OCI-LY1 (cell line): ENCODE measurements at regions not wholly inside any gene's neighbourhood (a gene's known extent, or its start where the extent isn't known, plus 50 kb on each side); places are given as distances from the start of the nearest gene placed in this dataset.
"Not testable (repeated sequence)": the region's sequence is repeated elsewhere in the genome, so short reads cannot be mapped to it uniquely, and the experiment has no call there.

Experiments used
- H2AFZ ChIP-seq: fragments of 200-600 bp; sonication (generic), shearing (Covaris generic); 2 replicates; pipeline ENCODE4 v1.6.0; 2014; ENCODE audit warnings: antibody characterized with exemption, mild to moderate bottlenecking, low read length
- H3F3A ChIP-seq: fragments of 200-600 bp; sonication (generic), shearing (Covaris generic); 2 replicates; pipeline ENCODE4 v1.6.0; 2014; ENCODE audit warnings: mild to moderate bottlenecking, antibody characterized with exemption, low read length, moderate library complexity; ENCODE audit not compliant: insufficient read depth
- H3K27ac ChIP-seq: fragments of 200-600 bp; sonication (generic); 2 replicates; pipeline ENCODE4 v1.5.1; 2014; ENCODE audit warnings: low read length, mixed run types, mild to moderate bottlenecking, low read depth; ENCODE audit not compliant: poor library complexity, severe bottlenecking
- H3K27me3 ChIP-seq: fragments of 200-600 bp; sonication (generic); 2 replicates; pipeline ENCODE4 v1.6.0; 2014; ENCODE audit warnings: antibody characterized with exemption, mild to moderate bottlenecking, low read length, moderate library complexity; ENCODE audit not compliant: insufficient read depth
- H3K36me3 ChIP-seq: fragments of 200-600 bp; sonication (generic); 2 replicates; pipeline ENCODE4 v1.6.1; 2014; ENCODE audit warnings: mild to moderate bottlenecking, antibody characterized with exemption, low read length, moderate library complexity, mixed read lengths; ENCODE audit not compliant: insufficient read depth
- H3K4me1 ChIP-seq: fragments of 200-600 bp; sonication (generic); 2 replicates; pipeline ENCODE4 v1.5.1; 2014; ENCODE audit warnings: mild to moderate bottlenecking, low read length, moderate library complexity; ENCODE audit not compliant: insufficient read depth, severe bottlenecking
- H3K4me2 ChIP-seq: fragments of 200-600 bp; sonication (generic), shearing (Covaris generic); 2 replicates; pipeline ENCODE4 v1.6.1; 2014; ENCODE audit warnings: low read length
- H3K4me3 ChIP-seq: fragments of 200-600 bp; sonication (generic); 2 replicates; pipeline ENCODE4 v1.5.1; 2014; ENCODE audit warnings: low read length, low read depth, mild to moderate bottlenecking, mixed read lengths; ENCODE audit not compliant: poor library complexity, severe bottlenecking
- H3K79me2 ChIP-seq: fragments of 200-600 bp; shearing (Covaris generic); 2 replicates; pipeline ENCODE4 v1.6.1; 2016; ENCODE audit warnings: mixed run types, low read length, mixed read lengths; ENCODE audit not compliant: insufficient read depth
- H3K9ac ChIP-seq: fragments of 200-600 bp; sonication (generic), shearing (Covaris generic); 2 replicates; pipeline ENCODE4 v1.6.1; 2014; ENCODE audit warnings: mild to moderate bottlenecking, low read length, mixed read lengths
- H3K9me2 ChIP-seq: fragments of 200-600 bp; sonication (generic), shearing (Covaris generic); 2 replicates; pipeline ENCODE4 v1.6.1; 2014; ENCODE audit warnings: low read depth, mild to moderate bottlenecking, low read length, mixed read lengths
- H3K9me3 ChIP-seq: fragments of 200-600 bp; shearing (Covaris generic); 2 replicates; pipeline ENCODE4 v1.6.1; 2014; ENCODE audit warnings: low read length, mixed read lengths
- H4K20me1 ChIP-seq: fragments of 200-600 bp; sonication (generic), shearing (Covaris generic); 2 replicates; pipeline ENCODE4 v1.6.0; 2016; ENCODE audit warnings: mild to moderate bottlenecking, low read length; ENCODE audit not compliant: insufficient read depth
- EZH2 ChIP-seq: fragments of 200-600 bp; sonication (generic), shearing (Covaris generic); IDR thresholded peaks from 2 replicates; pipeline ENCODE4 v1.8.0; 2017; ENCODE audit warnings: borderline replicate concordance, mixed run types, mild to moderate bottlenecking, antibody characterized with exemption, low read length, moderate library complexity, mixed read lengths
- TF ChIP-seq, protein P1 (sequence below): fragments of 200-600 bp; sonication (generic), shearing (Covaris generic); IDR thresholded peaks from 2 replicates; pipeline ENCODE4 v1.5.1; 2017; ENCODE audit warnings: mild to moderate bottlenecking, antibody characterized with exemption, low read length, moderate library complexity, mixed read lengths

- H3K79me2 ChIP-seq, result no peaks in the 10 kb centered on the region
- H4K20me1 ChIP-seq, result no peaks in the 10 kb centered on the region
- no peak overlapping the region for H2AFZ ChIP-seq
- H3K4me1 ChIP-seq, result no peaks in the 10 kb centered on the region
- no peaks in the 10 kb centered on the region for H3F3A ChIP-seq
- H3K27me3 ChIP-seq, result no peaks in the 10 kb centered on the region
- H3K4me2 ChIP-seq, result no peak overlapping the region
- H3K36me3 ChIP-seq, result no peaks in the 10 kb centered on the region
- H3K9ac ChIP-seq, result no peak overlapping the region
- no peaks in the 10 kb centered on the region for H3K9me3 ChIP-seq
- H3K4me3 ChIP-seq, result no peak overlapping the region
- H3K9me2 ChIP-seq, result no peaks in the 10 kb centered on the region
- no peak for TF ChIP-seq EZH2
- H3K27ac ChIP-seq, result no peak overlapping the region
Observed at GRCh38 chr1:163583661-163584181, 262.0 kb downstream of the NUF2 start.

DNA sequence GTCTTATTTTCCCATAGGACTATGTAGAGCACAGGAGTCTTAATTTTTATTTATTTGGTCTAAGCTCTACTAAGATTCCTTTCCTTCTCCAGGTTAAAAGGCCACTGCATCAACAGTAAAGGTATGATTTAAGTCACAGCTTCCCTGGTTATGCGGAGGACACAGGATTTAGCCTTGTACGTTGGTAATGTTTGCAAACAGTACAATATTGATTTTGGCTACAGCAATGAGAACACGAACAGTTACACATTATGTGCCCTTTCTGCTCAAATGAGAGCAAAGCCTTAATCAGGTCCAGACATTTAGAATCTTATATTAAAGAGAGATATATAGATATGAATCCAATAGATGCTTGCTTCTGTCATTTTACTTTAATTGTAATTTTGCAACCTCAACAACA lies 264.0 kb downstream of the NUF2 start:
- no peaks in the 10 kb centered on the region for H3F3A ChIP-seq
- H3K4me3 ChIP-seq, result no peak overlapping the region
- no peaks in the 10 kb centered on the region for H3K36me3 ChIP-seq
- TF ChIP-seq, protein P1, sequence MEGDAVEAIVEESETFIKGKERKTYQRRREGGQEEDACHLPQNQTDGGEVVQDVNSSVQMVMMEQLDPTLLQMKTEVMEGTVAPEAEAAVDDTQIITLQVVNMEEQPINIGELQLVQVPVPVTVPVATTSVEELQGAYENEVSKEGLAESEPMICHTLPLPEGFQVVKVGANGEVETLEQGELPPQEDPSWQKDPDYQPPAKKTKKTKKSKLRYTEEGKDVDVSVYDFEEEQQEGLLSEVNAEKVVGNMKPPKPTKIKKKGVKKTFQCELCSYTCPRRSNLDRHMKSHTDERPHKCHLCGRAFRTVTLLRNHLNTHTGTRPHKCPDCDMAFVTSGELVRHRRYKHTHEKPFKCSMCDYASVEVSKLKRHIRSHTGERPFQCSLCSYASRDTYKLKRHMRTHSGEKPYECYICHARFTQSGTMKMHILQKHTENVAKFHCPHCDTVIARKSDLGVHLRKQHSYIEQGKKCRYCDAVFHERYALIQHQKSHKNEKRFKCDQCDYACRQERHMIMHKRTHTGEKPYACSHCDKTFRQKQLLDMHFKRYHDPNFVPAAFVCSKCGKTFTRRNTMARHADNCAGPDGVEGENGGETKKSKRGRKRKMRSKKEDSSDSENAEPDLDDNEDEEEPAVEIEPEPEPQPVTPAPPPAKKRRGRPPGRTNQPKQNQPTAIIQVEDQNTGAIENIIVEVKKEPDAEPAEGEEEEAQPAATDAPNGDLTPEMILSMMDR, result no peak
- H3K9ac ChIP-seq, result no peak overlapping the region
- H2AFZ ChIP-seq, result no peak overlapping the region
- no peaks in the 10 kb centered on the region for H3K9me2 ChIP-seq
- no peaks in the 10 kb centered on the region for H3K9me3 ChIP-seq
- H4K20me1 ChIP-seq, result no peaks in the 10 kb centered on the region
- no peaks in the 10 kb centered on the region for H3K27me3 ChIP-seq
- H3K4me1 ChIP-seq, result no peaks in the 10 kb centered on the region
- H3K27ac ChIP-seq, result no peak overlapping the region
- no peak overlapping the region for H3K4me2 ChIP-seq
- H3K79me2 ChIP-seq, result no peaks in the 10 kb centered on the region

GRCh38 chr1:163588796-163589195 lies 267.0 kb downstream of the NUF2 start:
- Histone ChIP-seq H3K4me2 (no peak overlapping the region), H3K27me3 (no peaks in the 10 kb centered on the region), H3K9me2 (no peaks in the 10 kb centered on the region), H4K20me1 (no peaks in the 10 kb centered on the region), H3K4me3 (no peak overlapping the region), H3K27ac (no peak overlapping the region), H2AFZ (no peak overlapping the region), H3K36me3 (no peaks in the 10 kb centered on the region), H3F3A (no peaks in the 10 kb centered on the region), H3K9me3 (no peaks in the 10 kb centered on the region), H3K4me1 (no peaks in the 10 kb centered on the region), H3K9ac (no peak overlapping the region), H3K79me2 (no peaks in the 10 kb centered on the region)
- TF ChIP-seq, protein P1, result no peak
- no peak for TF ChIP-seq EZH2

GRCh38 chr1:163589735-163590134 lies 268.0 kb downstream of the NUF2 start:
- Histone ChIP-seq H3K79me2 (no peaks in the 10 kb centered on the region), H3F3A (no peaks in the 10 kb centered on the region), H2AFZ (no peak overlapping the region), H3K4me3 (no peak overlapping the region), H3K27me3 (no peaks in the 10 kb centered on the region), H3K36me3 (no peaks in the 10 kb centered on the region; the same call in 1 of the 2 replicates), H4K20me1 (no peaks in the 10 kb centered on the region), H3K4me2 (no peak overlapping the region), H3K9me2 (no peaks in the 10 kb centered on the region), H3K9ac (no peak overlapping the region), H3K9me3 (no peaks in the 10 kb centered on the region), H3K27ac (no peak overlapping the region), H3K4me1 (no peaks in the 10 kb centered on the region)
- TF ChIP-seq EZH2, result no peak
- TF ChIP-seq, protein P1, result no peak

GRCh38 chr1:163591131-163591530 lies 269.4 kb downstream of the NUF2 start:
- not testable (repeated sequence) for H3K4me2 ChIP-seq, H3K79me2 ChIP-seq, H4K20me1 ChIP-seq, H3K4me3 ChIP-seq, H3K36me3 ChIP-seq, H3K9me2 ChIP-seq, H3K4me1 ChIP-seq, H3F3A ChIP-seq, H3K9me3 ChIP-seq, H3K27me3 ChIP-seq, H3K9ac ChIP-seq, H3K27ac ChIP-seq, H2AFZ ChIP-seq
